RPMI8226 (cell line): ENCODE measurements at regions not wholly inside any gene's neighbourhood (a gene's known extent, or its start where the extent isn't known, plus 50 kb on each side); places are given as distances from the start of the nearest gene placed in this dataset.
A peak's percentile ranks its signal among the peaks of the same experiment; 100 is the strongest.

ENCODE experiments used
- DNase-seq: peaks from one replicate; pipeline ENCODE4 v3.0.0-alpha.2; 2015

- DNase-seq, result no peak
Observed at GRCh38 chr18:50492097-50492496, 67.8 kb upstream of the MAPK4 start.

- DNase-seq, result no peak
Observed at GRCh38 chr18:50494569-50494968, 65.3 kb upstream of the MAPK4 start.

- no peak for DNase-seq
Observed at GRCh38 chr18:50506362-50506761, 53.5 kb upstream of the MAPK4 start.

GRCh38 chr18:50507120-50507590 lies 52.7 kb upstream of the MAPK4 start:
- DNase-seq, result peak; percentile 23

- no peak for DNase-seq
Observed at GRCh38 chr18:50508228-50508627, 51.7 kb upstream of the MAPK4 start.

- no peak for DNase-seq
Observed at GRCh38 chr18:50509012-50509411, 50.9 kb upstream of the MAPK4 start.
